Stimulated activated naive CD4-positive, alpha-beta T cell (primary cell): ENCODE measurements at regions not wholly inside any gene's neighbourhood (a gene's known extent, or its start where the extent isn't known, plus 50 kb on each side); places are given as distances from the start of the nearest gene placed in this dataset.

ENCODE experiments used
- DNase-seq, 6 experiments: peaks; one replicate each; lab custom pipeline; 2025; lab: John Stamatoyannopoulos, UW

DNA sequence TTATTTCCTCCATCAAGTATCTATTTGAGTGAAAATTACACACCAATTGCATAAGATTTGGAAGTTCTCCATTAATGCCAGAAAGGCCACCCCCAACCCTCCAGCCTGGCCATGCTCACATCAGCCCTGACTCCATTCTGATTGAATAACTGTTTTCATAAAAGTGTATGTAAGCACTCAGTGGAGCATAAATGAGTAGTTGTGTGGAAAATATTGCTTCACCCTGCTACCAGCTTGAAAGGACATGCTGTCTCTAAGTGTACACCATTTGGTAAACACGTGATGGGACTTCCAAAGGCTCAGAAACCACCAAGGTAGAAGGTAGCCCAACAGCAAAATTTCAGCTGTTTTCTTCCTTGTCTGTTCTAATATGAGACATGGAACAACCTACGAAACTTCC lies 393.8 kb downstream of the ZNF385D start:
- DNase-seq, result no peak

GRCh38 chr3:21356402-21356801 lies 394.6 kb downstream of the ZNF385D start:
- no peak for DNase-seq

DNA sequence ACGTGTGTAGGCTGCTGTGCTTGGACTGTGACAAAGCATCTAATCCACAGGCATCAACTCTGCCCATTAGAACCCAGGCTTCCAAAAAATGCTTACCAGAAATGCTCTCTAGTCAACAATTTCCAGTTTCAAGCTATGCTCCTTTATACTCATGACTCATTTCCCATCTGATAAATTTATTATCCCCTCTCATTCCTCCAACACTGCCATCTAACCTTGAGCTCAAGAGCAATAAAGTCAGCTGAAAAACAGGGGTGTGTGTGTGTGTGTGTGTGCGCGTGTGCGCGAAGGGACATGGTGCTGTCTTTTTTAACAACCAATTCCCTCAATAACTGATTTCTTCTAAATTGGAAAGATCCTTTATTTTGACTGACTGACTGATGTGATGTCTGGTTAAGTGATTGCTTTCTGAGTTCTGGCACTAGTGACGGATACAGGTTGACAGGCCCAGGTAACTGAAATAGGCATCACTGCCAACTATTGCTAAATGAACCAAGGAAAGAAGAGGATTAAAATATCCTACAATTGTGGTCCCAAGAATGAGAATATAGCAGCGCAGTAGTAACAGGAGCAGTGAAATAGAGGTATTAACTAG lies 405.5 kb downstream of the ZNF385D start:
- DNase-seq, result no peak

DNA sequence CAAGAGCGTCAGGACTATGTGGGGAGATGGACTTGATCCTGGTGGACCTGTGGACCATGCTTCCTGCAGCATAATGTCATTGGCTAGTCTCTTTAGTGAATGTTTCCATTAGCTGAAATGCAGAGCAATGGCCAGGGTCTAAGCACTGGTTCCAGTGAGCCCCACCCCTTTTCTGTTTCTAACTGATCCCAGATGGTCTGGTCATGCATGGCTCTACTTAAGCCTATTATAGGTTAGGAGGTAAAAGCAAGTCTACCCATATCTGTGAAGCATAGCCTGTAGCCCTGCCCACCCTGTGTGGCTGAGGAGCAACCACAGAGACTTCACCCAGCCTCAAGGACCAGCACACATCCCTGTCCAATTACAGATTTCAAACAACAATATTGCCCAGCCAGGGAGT lies 419.2 kb downstream of the ZNF385D start:
- no peak for DNase-seq

DNA sequence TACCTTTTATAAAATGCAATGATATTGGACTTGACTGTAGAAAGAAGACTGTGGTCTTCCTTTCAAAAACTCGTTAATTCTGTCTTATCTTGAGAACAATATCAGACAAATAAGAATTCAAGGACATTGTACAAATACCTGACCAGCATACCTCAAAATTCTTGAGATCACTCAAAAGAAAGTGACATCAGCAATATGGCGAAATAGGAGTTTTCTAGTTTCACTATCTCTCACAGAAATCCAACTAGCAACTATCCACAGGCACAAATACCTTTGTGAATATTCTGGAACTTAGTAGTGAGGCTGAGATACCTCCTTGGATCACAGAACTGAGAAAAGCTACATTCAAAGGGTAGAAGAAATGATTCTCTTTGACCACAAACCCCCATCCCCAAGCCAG lies 419.7 kb downstream of the ZNF385D start:
- no peak for DNase-seq

DNA sequence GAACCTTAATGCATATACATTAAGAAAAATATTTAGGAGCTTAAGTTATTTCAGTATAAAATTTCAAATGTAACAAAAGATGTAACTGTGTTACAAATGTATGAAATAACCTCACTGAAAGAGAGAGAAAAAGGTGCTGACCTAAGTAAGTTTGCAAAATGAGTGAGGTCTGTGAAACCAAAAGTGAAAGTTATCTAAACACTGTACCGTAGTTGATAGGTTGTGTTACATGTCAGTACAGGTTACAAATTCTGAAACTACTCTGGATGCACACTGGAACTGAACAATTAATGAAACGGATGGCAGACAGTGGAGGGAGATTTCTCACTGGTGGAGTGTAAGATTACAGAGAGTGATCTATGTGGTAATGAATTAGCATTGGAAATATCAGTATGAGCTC lies 420.7 kb downstream of the ZNF385D start:
- DNase-seq, result no peak

GRCh38 chr3:21328711-21329390 lies 422.2 kb downstream of the ZNF385D start:
- no peak for DNase-seq

DNA sequence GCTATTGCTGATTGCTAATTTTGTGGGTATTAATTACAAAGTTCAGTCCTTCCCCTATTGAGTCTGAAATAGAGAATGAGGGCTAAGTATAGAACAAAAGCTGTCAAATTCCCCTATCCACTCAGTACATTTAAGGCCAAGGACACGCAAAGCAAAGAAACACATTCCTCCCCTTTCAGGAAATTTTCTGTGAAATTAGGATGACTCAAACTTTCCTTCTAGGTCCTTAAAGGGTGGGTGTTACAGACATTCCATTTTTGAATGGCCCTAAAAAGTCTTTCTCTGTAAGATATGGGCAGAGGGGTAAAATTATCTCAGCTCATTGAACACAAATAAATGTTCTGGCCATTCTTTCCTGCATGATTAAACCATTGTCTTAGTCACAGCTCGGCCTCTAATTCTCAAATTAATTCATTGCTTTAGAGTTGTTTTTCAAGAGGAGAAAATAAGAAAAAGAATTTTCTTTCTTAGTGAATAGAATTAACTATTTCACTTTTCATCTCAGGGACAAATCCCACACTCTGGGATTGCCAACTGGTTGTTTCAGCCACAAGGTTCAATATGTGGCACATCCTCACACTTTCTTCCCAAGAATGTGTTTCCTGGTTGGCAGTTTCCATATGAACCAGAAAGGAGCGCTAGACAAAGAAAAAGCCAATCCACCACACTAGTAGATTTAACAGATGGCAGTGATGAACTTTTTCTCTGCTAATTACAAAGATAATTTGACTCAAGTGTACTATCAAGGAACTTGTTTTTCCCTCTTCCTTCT lies 424.1 kb downstream of the ZNF385D start:
- DNase-seq, result no peak

DNA sequence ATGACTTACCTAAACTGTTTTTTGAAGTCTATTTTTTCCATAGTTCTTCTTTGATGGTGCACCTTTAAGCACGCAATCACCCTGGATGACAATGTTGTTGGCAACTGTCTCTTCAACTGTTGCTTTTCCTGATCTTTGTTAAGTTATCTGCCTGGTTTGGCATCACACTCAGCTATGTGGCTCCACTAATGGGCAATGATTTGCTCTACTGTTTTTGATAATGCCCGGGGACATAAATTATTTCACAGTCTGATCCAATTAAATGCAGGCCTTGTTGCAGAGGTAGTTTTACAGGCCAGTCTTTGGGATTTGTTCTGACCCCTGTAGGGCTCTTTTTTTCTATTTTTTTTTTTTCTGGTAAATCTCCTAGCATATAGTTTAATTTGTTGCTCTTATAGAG lies 436.3 kb downstream of the ZNF385D start:
- no peak for DNase-seq

DNA sequence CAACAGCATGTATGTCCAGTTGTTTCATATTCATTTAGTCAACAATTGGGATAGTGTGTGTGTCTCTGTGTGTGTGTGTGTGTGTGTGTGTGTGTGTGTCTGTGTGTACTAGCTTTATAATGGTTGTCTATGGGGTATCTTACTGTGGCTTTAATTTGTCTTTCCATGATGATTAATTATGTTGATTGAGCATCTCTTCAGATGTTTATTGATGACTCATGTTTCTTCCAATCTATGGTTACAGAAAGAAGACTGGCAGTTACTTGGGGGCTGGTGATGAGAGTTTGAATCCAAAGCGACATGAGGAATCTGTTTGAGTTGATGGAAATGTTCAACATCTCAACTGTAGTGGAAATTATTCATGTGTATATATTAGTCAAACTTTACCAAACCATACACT lies 440.1 kb downstream of the ZNF385D start:
- DNase-seq, result no peak

DNA sequence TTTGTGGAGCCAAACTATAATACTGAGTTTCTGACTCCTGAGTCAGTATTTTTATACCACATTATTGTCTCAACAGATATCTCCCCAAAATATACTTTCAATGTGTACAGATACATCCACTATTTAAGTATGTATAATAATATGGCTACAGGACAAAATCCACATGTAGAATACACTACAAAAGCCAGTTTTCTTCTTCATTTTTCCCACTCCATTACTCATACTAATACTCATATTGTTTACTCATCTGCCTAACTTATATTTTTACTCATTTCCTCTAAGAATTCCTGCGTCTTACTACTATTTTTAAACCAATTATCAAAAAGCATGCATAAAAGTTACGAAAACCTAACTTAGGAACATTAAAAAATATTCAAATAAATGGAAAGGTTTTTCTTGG lies 440.8 kb downstream of the ZNF385D start:
- no peak for DNase-seq

- DNase-seq, result no peak
Measured at GRCh38 chr3:21297304-21297703, 453.7 kb downstream of the ZNF385D start.

DNA sequence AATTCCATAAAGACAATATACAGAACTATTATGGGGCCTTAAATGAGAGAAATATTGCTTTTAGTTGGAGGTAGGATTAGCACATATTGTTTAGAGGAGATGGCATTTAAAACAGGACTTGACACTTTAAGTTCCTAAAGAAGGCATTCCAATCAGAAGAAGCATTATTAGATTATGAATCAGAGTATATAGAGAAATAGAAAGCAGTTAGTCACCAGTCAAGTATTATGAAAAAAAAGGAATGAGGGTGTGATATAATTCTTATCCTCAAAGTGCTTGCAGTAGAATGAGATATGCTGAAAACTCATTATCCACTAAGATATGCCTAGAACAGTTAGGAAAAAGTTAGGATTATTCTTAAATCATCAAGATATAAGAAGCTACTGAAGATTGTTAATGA lies 456.2 kb downstream of the ZNF385D start:
- no peak for DNase-seq

DNA sequence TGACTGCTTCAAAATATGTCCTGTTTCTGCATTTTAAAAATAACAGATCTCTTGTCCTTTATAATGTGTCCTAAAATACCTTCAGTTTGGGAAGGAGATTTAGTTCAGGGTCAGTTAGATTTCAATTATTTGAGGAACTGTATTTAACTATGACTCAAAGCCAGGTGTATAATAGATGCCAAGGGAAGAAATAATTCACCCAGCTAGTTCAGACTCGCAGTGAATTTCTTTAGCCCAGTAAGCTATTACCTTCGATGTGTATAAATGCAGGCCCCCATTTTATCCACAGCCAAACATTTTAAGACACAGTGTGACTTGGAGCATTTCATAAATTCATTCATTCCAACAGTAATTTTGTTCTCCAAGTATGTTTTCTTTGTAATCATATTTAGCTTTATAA lies 458.0 kb downstream of the ZNF385D start:
- no peak for DNase-seq

GRCh38 chr3:21290557-21290956 lies 460.5 kb downstream of the ZNF385D start:
- DNase-seq, result no peak

DNA sequence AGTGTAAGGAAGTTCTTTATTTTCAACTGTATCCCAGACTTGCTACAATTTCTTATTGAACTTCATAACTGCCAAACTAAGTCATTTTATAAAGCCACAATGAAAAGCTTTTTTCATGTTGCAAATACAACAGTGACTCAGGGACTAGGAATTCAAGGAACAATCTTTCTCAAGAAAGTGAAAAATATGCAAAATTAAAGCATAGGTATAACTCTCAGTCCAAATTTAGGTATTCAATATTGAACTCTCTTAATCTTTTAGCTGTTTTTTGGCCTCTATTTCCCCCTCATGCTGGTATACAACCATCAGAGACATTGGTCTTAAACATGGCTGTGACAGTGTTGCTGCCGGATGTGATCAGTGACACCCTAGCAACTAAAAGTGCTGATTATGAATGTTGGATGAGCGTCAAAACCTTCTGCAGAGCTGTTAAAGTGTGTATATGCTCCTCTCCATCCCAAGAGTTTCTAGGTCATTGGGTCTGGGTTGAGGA lies 476.9 kb downstream of the ZNF385D start:
- no peak for DNase-seq

DNA sequence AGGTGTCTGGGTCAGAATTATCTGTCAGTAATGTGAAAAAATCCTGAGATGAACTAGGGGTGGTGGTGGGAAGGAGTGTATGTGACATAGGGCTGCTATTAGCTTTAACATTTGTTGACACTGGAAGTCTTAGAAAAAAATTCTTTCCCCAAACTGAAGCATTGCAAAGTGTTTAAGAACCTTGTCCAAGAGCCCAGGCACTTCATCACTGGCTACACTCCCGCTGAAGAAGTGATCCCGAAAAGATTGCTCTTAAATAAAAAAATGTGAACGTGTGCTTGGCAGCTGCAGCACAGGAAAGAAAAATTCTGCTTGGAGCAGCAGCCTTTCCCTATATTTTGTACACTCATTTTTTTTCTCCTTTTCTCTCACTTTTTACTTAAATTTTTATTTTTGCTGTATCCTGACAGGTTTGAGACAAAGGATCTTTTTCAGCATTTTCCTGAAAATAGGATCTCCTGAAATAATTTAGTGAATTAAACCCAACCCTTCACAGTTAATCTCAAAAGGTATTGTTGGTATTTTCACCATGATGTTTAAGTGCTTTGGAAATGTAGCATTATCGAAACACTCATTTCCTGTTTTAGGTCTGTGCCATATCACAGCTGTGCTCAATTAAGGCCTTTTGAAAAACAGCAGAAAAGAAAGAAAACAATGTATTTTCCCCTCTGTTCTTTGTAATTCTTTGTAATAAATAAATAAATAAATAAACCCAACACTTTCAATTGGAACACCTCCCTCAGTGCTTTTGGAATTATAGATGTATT lies 477.6 kb downstream of the ZNF385D start:
- DNase-seq, result no peak

- DNase-seq, result no peak
Measured at GRCh38 chr3:21271606-21272016, 479.4 kb downstream of the ZNF385D start.

- DNase-seq, result no peak
Measured at GRCh38 chr3:21269882-21270281, 481.1 kb downstream of the ZNF385D start.

DNA sequence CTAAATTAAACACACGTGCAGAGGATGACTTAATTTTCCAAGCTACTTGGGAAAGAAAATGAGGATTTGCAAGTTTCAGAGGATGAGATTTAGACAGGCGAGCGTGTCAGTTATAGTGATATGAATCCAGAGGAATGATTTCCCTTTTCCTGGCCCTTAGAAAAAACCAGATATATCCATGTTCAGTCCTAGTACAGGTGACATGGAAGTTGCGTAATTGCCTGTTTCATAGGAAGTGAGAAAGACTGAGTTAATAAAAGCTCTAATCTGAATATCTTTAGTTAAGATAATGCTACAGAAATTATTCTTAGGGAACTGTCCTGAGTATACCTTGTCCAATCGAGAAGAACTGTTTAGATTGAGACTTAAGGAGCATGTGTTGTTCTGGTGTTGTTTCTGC lies 490.5 kb downstream of the ZNF385D start:
- no peak for DNase-seq

DNA sequence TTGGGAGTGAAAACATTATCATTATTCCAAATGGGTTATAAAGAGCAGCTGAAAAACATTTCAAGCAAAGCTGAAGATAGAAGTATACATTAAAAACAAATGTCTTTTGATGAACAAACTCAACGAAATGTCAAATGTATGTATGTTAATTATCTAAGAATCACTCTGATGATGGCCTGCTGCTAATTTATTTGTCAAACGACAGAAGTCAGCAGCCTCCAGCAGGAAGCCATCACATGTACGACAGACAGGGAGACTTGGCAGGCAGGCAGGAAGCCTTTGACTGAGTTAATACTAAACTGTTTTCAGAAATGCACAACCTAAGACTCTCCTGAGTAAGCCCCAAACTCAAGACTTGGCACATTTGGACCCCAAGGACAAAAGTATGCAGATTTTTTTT lies 491.1 kb downstream of the ZNF385D start:
- DNase-seq, result no peak

- DNase-seq, result no peak
Measured at GRCh38 chr3:21256932-21257331, 494.1 kb downstream of the ZNF385D start.
